Body of pancreas (tissue), 4 donors: ENCODE measurements at regions not wholly inside any gene's neighbourhood (a gene's known extent, or its start where the extent isn't known, plus 50 kb on each side); places are given as distances from the start of the nearest gene placed in this dataset.

ENCODE experiments used
- ATAC-seq: fragments of 150-250 bp; one replicate; pipeline ENCODE4 v1.9.1; 2016
- DNase-seq, 4 donors: peaks; one replicate each; pipeline ENCODE4 v3.0.0-alpha.2; 2019
- H3K27ac ChIP-seq, 4 donors: fragments of 200-600 bp; sonication (generic); 1 replicate in 3 of 4; 2 replicates in 1 of 4; pipeline versions ENCODE4 v1.5.1 to v1.6.1; 2016 to 2019; ENCODE audit warnings: mild to moderate bottlenecking in 1 of 4, mixed read lengths in 1 of 4, moderate library complexity in 1 of 4
- H3K27me3 ChIP-seq, 2 donors: fragments of 200-600 bp; sonication (generic); one replicate each; pipeline ENCODE4 v1.6.0; 2016; ENCODE audit warnings: mild to moderate bottlenecking in 1 of 2
- H3K36me3 ChIP-seq, 2 donors: fragments of 200-600 bp; sonication (generic); replicated peaks in 1 of 2; 2 replicates each; pipeline ENCODE4 v1.5.1; 2016; ENCODE audit warnings: low read depth in 2 of 2; ENCODE audit not compliant: insufficient read depth in 1 of 2
- H3K4me1 ChIP-seq: fragments of 200-600 bp; sonication (generic); one replicate; pipeline ENCODE4 v1.6.0; 2016
- H3K4me3 ChIP-seq, 2 donors: fragments of 200-600 bp; sonication (generic); 1 replicate in 1 of 2; 2 replicates in 1 of 2; pipeline ENCODE4 v1.5.1; 2016 to 2019
- H3K9me3 ChIP-seq, 3 donors: fragments of 200-600 bp; sonication (generic); 1 replicate in 2 of 3; 2 replicates in 1 of 3; pipeline ENCODE4 v1.5.1; 2016
- CTCF ChIP-seq, 7 experiments: fragments of 450-650 bp in 4 of 7; fragments of 200-600 bp in 3 of 7; sonication (generic) in 3 of 7; IDR thresholded peaks; one replicate each; pipeline ENCODE4 v1.5.1; 2016 to 2019; ENCODE audit warnings: antibody characterized with exemption in 7 of 7
- POLR2A ChIP-seq, 3 donors: fragments of 450-650 bp; IDR thresholded peaks; one replicate each; pipeline ENCODE4 v1.6.1; 2016; ENCODE audit warnings: antibody characterized with exemption in 3 of 3, mild to moderate bottlenecking in 2 of 3
- WGBS, 2 donors: methylation state at CpG; one replicate each; pipeline ENCODE4 v1.1.5; 2017; 5-methylcytosine and 5-hydroxymethylcytosine counted together
- intact Hi-C: fragments of 100-400 bp; cut with DNase I; formaldehyde crosslinking; loops from one replicate; pipeline ENCODE4 v1.15.1; 2023

GRCh38 chr3:117128872-117129271 is 419.3 kb downstream of the TUSC7 start:
- intact Hi-C loops, result no loop called here
- DNase-seq (no peak), ATAC-seq (no peak)
- no peaks in the 10 kb centered on the region for H3K9me3 ChIP-seq
- TF ChIP-seq CTCF (IDR thresholded peaks at IDR 0.05) (no peak), POLR2A (IDR thresholded peaks at IDR 0.05) (no peak)
- no peak overlapping the region for H3K4me3 ChIP-seq
- H3K27ac ChIP-seq, result no peak overlapping the region
- H3K4me1 ChIP-seq, result no peaks in the 10 kb centered on the region
- WGBS, 2 donors, result 68 to 69% methylated on average over 1 of the region's 1 CpG
- H3K27me3 ChIP-seq, result no peaks in the 10 kb centered on the region
- no peaks in the 10 kb centered on the region for H3K36me3 ChIP-seq

GRCh38 chr3:117129516-117129915 is 419.9 kb downstream of the TUSC7 start:
- TF ChIP-seq POLR2A (IDR thresholded peaks at IDR 0.05), result no peak
- TF ChIP-seq CTCF (IDR thresholded peaks at IDR 0.05), result no peak
- 52 to 68% methylated on average over 5 of the region's 5 CpGs for WGBS, 2 donors

GRCh38 chr3:117130222-117130621 is 420.6 kb downstream of the TUSC7 start:
- ATAC-seq, result no peak
- Histone ChIP-seq H3K36me3 (no peaks in the 10 kb centered on the region), H3K9me3 (no peaks in the 10 kb centered on the region), H3K4me1 (no peaks in the 10 kb centered on the region), H3K4me3 (no peak overlapping the region), H3K27me3 (no peaks in the 10 kb centered on the region), H3K27ac (no peak overlapping the region)
- intact Hi-C loops, result no loop called here
- DNase-seq, result no peak
- 0% methylated on average over 1 of the region's 1 CpG for WGBS, 2 donors
- TF ChIP-seq CTCF (IDR thresholded peaks at IDR 0.05), result no peak
- no peak for TF ChIP-seq POLR2A (IDR thresholded peaks at IDR 0.05)

More at GRCh38 chr3:117129516-117129915, 419.9 kb downstream of the TUSC7 start:
- H3K9me3 ChIP-seq, result no peaks in the 10 kb centered on the region
- no peaks in the 10 kb centered on the region for H3K27me3 ChIP-seq
- no peaks in the 10 kb centered on the region for H3K4me1 ChIP-seq
- ATAC-seq (no peak), DNase-seq (no peak)
- no peaks in the 10 kb centered on the region for H3K36me3 ChIP-seq
- intact Hi-C loops, result no loop called here
- no peak overlapping the region for H3K4me3 ChIP-seq
- no peak overlapping the region for H3K27ac ChIP-seq

GRCh38 chr3:117131259-117131658 is 421.7 kb downstream of the TUSC7 start:
- DNase-seq (no peak), ATAC-seq (no peak)
- no peak for TF ChIP-seq CTCF (IDR thresholded peaks at IDR 0.05)
- no peak for TF ChIP-seq POLR2A (IDR thresholded peaks at IDR 0.05)
- Histone ChIP-seq H3K36me3 (no peaks in the 10 kb centered on the region), H3K27me3 (no peaks in the 10 kb centered on the region), H3K9me3 (no peaks in the 10 kb centered on the region), H3K4me3 (no peak overlapping the region), H3K27ac (no peak overlapping the region), H3K4me1 (no peaks in the 10 kb centered on the region)
- intact Hi-C loops, result no loop called here
- 73 to 79% methylated on average over 6 to 9 of the region's 9 CpGs for WGBS, 2 donors

GRCh38 chr3:117133066-117133465 is 423.5 kb downstream of the TUSC7 start:
- Histone ChIP-seq H3K4me1 (no peaks in the 10 kb centered on the region), H3K4me3 (no peak overlapping the region), H3K27ac (no peak overlapping the region), H3K9me3 (no peaks in the 10 kb centered on the region), H3K27me3 (no peaks in the 10 kb centered on the region), H3K36me3 (no peaks in the 10 kb centered on the region)
- DNase-seq (no peak), ATAC-seq (no peak)
- intact Hi-C loops, result no loop called here
- 86 to 89% methylated on average over 1 of the region's 1 CpG for WGBS, 2 donors
- TF ChIP-seq CTCF (IDR thresholded peaks at IDR 0.05) (no peak), POLR2A (IDR thresholded peaks at IDR 0.05) (no peak)
